Ishikawa (cell line): ENCODE measurements at regions not wholly inside any gene's neighbourhood (a gene's known extent, or its start where the extent isn't known, plus 50 kb on each side); places are given as distances from the start of the nearest gene placed in this dataset.

Experiments used
- CEBPB ChIP-seq: IDR thresholded peaks from 2 replicates; pipeline ENCODE4 v1.6.1; 2012
- CREB1 ChIP-seq: IDR thresholded peaks from 2 replicates; pipeline ENCODE4 v1.6.1; 2012; ENCODE audit warnings: low read depth
- EGR1 ChIP-seq: IDR thresholded peaks from 2 replicates; pipeline ENCODE4 v1.6.1; 2012
- EP300 ChIP-seq: IDR thresholded peaks from 2 replicates; pipeline ENCODE4 v1.6.1; 2012; ENCODE audit warnings: borderline replicate concordance
- FOXM1 ChIP-seq: IDR thresholded peaks from 2 replicates; pipeline ENCODE4 v1.6.1; 2012; ENCODE audit warnings: low read depth, borderline replicate concordance
- NFIC ChIP-seq: IDR thresholded peaks from 2 replicates; pipeline ENCODE4 v1.6.1; 2012
- RAD21 ChIP-seq: IDR thresholded peaks from 2 replicates; pipeline ENCODE4 v1.6.1; 2012; ENCODE audit warnings: low read depth
- TAF1 ChIP-seq: IDR thresholded peaks from 2 replicates; pipeline ENCODE4 v1.6.1; 2012; ENCODE audit warnings: low read depth, mild to moderate bottlenecking
- TCF12 ChIP-seq: IDR thresholded peaks from 2 replicates; pipeline ENCODE4 v1.6.1; 2012; ENCODE audit warnings: low read depth
- YY1 ChIP-seq: IDR thresholded peaks from 2 replicates; pipeline ENCODE4 v1.6.1; 2012; ENCODE audit warnings: low read depth
- ZBTB7A ChIP-seq: IDR thresholded peaks from 2 replicates; pipeline ENCODE4 v1.6.1; 2012; ENCODE audit warnings: low read depth
- TF ChIP-seq, protein P1 (sequence below): IDR thresholded peaks from 2 replicates; pipeline ENCODE4 v1.6.1; 2012
- TF ChIP-seq, protein P2 (sequence below): IDR thresholded peaks from 2 replicates; pipeline ENCODE4 v1.6.1; 2012; ENCODE audit warnings: low read depth, mild to moderate bottlenecking
- TF ChIP-seq, protein P3 (sequence below): IDR thresholded peaks from 2 replicates; pipeline ENCODE4 v1.6.1; 2012

DNA sequence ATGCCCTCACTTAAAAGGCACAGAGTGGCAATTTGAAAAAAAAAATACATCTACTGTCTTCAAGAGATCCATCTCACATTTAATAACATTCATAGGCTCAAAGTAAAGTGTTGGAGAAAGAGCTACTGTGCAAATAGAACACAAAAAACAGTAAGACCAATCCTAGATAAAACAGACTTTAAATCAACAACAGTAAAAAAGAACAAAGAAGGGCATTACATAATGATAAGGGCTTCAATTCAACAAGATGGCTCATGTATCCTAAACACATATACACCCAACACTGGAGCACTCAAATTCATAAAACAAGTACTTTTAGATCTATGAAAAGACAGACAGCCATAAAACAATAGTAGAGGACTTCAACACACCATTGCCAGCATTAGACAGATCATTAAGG, 93.6 kb upstream of the PCED1B start:
- TF ChIP-seq, protein P1, sequence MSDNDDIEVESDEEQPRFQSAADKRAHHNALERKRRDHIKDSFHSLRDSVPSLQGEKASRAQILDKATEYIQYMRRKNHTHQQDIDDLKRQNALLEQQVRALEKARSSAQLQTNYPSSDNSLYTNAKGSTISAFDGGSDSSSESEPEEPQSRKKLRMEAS = no peak
- TF ChIP-seq CEBPB = no peak
- TF ChIP-seq, protein P2, sequence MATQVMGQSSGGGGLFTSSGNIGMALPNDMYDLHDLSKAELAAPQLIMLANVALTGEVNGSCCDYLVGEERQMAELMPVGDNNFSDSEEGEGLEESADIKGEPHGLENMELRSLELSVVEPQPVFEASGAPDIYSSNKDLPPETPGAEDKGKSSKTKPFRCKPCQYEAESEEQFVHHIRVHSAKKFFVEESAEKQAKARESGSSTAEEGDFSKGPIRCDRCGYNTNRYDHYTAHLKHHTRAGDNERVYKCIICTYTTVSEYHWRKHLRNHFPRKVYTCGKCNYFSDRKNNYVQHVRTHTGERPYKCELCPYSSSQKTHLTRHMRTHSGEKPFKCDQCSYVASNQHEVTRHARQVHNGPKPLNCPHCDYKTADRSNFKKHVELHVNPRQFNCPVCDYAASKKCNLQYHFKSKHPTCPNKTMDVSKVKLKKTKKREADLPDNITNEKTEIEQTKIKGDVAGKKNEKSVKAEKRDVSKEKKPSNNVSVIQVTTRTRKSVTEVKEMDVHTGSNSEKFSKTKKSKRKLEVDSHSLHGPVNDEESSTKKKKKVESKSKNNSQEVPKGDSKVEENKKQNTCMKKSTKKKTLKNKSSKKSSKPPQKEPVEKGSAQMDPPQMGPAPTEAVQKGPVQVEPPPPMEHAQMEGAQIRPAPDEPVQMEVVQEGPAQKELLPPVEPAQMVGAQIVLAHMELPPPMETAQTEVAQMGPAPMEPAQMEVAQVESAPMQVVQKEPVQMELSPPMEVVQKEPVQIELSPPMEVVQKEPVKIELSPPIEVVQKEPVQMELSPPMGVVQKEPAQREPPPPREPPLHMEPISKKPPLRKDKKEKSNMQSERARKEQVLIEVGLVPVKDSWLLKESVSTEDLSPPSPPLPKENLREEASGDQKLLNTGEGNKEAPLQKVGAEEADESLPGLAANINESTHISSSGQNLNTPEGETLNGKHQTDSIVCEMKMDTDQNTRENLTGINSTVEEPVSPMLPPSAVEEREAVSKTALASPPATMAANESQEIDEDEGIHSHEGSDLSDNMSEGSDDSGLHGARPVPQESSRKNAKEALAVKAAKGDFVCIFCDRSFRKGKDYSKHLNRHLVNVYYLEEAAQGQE = no peak
- no peak for TF ChIP-seq NFIC
- no peak for TF ChIP-seq FOXM1
- no peak for TF ChIP-seq EP300
- TF ChIP-seq, protein P3, sequence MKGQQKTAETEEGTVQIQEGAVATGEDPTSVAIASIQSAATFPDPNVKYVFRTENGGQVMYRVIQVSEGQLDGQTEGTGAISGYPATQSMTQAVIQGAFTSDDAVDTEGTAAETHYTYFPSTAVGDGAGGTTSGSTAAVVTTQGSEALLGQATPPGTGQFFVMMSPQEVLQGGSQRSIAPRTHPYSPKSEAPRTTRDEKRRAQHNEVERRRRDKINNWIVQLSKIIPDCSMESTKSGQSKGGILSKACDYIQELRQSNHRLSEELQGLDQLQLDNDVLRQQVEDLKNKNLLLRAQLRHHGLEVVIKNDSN = no peak
- TF ChIP-seq YY1 = no peak
- no peak for TF ChIP-seq ZBTB7A
- no peak for TF ChIP-seq TAF1
- TF ChIP-seq CREB1 = no peak
- TF ChIP-seq EGR1 = no peak
- TF ChIP-seq RAD21 = no peak
- no peak for TF ChIP-seq TCF12
